GM10266 (cell line): ENCODE measurements at regions not wholly inside any gene's neighbourhood (a gene's known extent, or its start where the extent isn't known, plus 50 kb on each side); places are given as distances from the start of the nearest gene placed in this dataset.

Source experiments
- DNase-seq: peaks from one replicate; pipeline ENCODE4 v3.0.0; 2012; ENCODE audit errors: extremely low spot score
- CTCF ChIP-seq: IDR thresholded peaks from 2 replicates; pipeline ENCODE4 v1.5.1; 2012; ENCODE audit warnings: mild to moderate bottlenecking, low read depth; ENCODE audit not compliant: control insufficient read depth, insufficient read depth; ENCODE audit errors: missing control alignments

- DNase-seq = no peak
- TF ChIP-seq CTCF = no peak
Observed at GRCh38 chr16:76926595-76926994, 264.4 kb upstream of the MON1B start.

- no peak for TF ChIP-seq CTCF
- no peak for DNase-seq
Observed at GRCh38 chr16:76931186-76931585, 259.8 kb upstream of the MON1B start.

GRCh38 chr16:76932541-76933211, 258.3 kb upstream of the MON1B start:
- TF ChIP-seq CTCF = no peak
- no peak for DNase-seq

GRCh38 chr16:76940251-76940650, 250.7 kb upstream of the MON1B start:
- no peak for TF ChIP-seq CTCF

GRCh38 chr16:76941113-76941512, 249.9 kb upstream of the MON1B start:
- DNase-seq = no peak
- no peak for TF ChIP-seq CTCF

More at GRCh38 chr16:76940251-76940650, 250.7 kb upstream of the MON1B start:
- no peak for DNase-seq

GRCh38 chr16:76942089-76942488, 248.9 kb upstream of the MON1B start:
- DNase-seq = no peak

GRCh38 chr16:76943921-76944320, 247.1 kb upstream of the MON1B start:
- no peak for TF ChIP-seq CTCF
- DNase-seq = no peak

More at GRCh38 chr16:76942089-76942488, 248.9 kb upstream of the MON1B start:
- TF ChIP-seq CTCF = no peak
